ENCODE measurements at regions not wholly inside any gene's neighbourhood (a gene's known extent, or its start where the extent isn't known, plus 50 kb on each side); places are given as distances from the start of the nearest gene placed in this dataset.

GRCh38 chr5:8570528-8570927, 701.6 kb downstream of the MTRR start:
- Histone ChIP-seq H3K27ac (ENCODE audit: low read depth, low read length) (no peak overlapping the region), H2AFZ (ENCODE audit: low read length, unreplicated experiment) (no peak overlapping the region), H3K4me1 (ENCODE audit: control insufficient read depth, insufficient read depth, low read length, unreplicated experiment) (no peaks in the 10 kb centered on the region), H3K27me3 (ENCODE audit: insufficient read depth, low read length) (peaks cover 7% of the 10 kb centered on the region; the same call in 1 of the 2 replicates), H3K4me3 (ENCODE audit: low read depth, low read length) (no peak overlapping the region), H3K79me2 (ENCODE audit: control insufficient read depth, insufficient read depth, low read length, unreplicated experiment) (no peaks in the 10 kb centered on the region), H3K36me3 (ENCODE audit: insufficient read depth, low read length) (no peaks in the 10 kb centered on the region)

- no peak overlapping the region for H3K27ac ChIP-seq (ENCODE audit: low read depth, low read length)
- no peaks in the 10 kb centered on the region for H3K79me2 ChIP-seq (ENCODE audit: control insufficient read depth, insufficient read depth, low read length, unreplicated experiment)
- no peaks in the 10 kb centered on the region for H3K4me1 ChIP-seq (ENCODE audit: control insufficient read depth, insufficient read depth, low read length, unreplicated experiment)
- H2AFZ ChIP-seq (ENCODE audit: low read length, unreplicated experiment), result no peak overlapping the region
- no peak overlapping the region for H3K4me3 ChIP-seq (ENCODE audit: low read depth, low read length)
- H3K36me3 ChIP-seq (ENCODE audit: insufficient read depth, low read length), result no peaks in the 10 kb centered on the region
- peaks cover 15% of the 10 kb centered on the region for H3K27me3 ChIP-seq (ENCODE audit: insufficient read depth, low read length)
Measured at GRCh38 chr5:8576178-8576577, 707.2 kb downstream of the MTRR start.

GRCh38 chr5:8577792-8578191, 708.8 kb downstream of the MTRR start:
- Histone ChIP-seq H3K27ac (ENCODE audit: low read depth, low read length) (no peak overlapping the region), H3K4me3 (ENCODE audit: low read depth, low read length) (no peak overlapping the region), H3K79me2 (ENCODE audit: control insufficient read depth, insufficient read depth, low read length, unreplicated experiment) (no peaks in the 10 kb centered on the region), H3K36me3 (ENCODE audit: insufficient read depth, low read length) (no peaks in the 10 kb centered on the region), H3K27me3 (ENCODE audit: insufficient read depth, low read length) (peaks cover 15% of the 10 kb centered on the region), H2AFZ (ENCODE audit: low read length, unreplicated experiment) (no peak overlapping the region), H3K4me1 (ENCODE audit: control insufficient read depth, insufficient read depth, low read length, unreplicated experiment) (no peaks in the 10 kb centered on the region)

- Histone ChIP-seq H3K27ac (ENCODE audit: low read depth, low read length) (no peak overlapping the region), H3K36me3 (ENCODE audit: insufficient read depth, low read length) (no peaks in the 10 kb centered on the region), H3K79me2 (ENCODE audit: control insufficient read depth, insufficient read depth, low read length, unreplicated experiment) (no peaks in the 10 kb centered on the region), H3K4me1 (ENCODE audit: control insufficient read depth, insufficient read depth, low read length, unreplicated experiment) (no peaks in the 10 kb centered on the region), H2AFZ (ENCODE audit: low read length, unreplicated experiment) (no peak overlapping the region), H3K27me3 (ENCODE audit: insufficient read depth, low read length) (peaks cover 12% of the 10 kb centered on the region; the same call in 1 of the 2 replicates), H3K4me3 (ENCODE audit: low read depth, low read length) (no peak overlapping the region)
Measured at GRCh38 chr5:8580298-8580697, 711.4 kb downstream of the MTRR start.

GRCh38 chr5:8581047-8581446, 712.1 kb downstream of the MTRR start:
- Histone ChIP-seq H3K4me3 (ENCODE audit: low read depth, low read length) (no peak overlapping the region), H3K79me2 (ENCODE audit: control insufficient read depth, insufficient read depth, low read length, unreplicated experiment) (no peaks in the 10 kb centered on the region), H2AFZ (ENCODE audit: low read length, unreplicated experiment) (no peak overlapping the region), H3K27me3 (ENCODE audit: insufficient read depth, low read length) (peaks cover 9% of the 10 kb centered on the region; the same call in 1 of the 2 replicates), H3K36me3 (ENCODE audit: insufficient read depth, low read length) (no peaks in the 10 kb centered on the region), H3K27ac (ENCODE audit: low read depth, low read length) (no peak overlapping the region), H3K4me1 (ENCODE audit: control insufficient read depth, insufficient read depth, low read length, unreplicated experiment) (no peaks in the 10 kb centered on the region)

GRCh38 chr5:8585230-8586018, 716.5 kb downstream of the MTRR start:
- no peaks in the 10 kb centered on the region for H3K27me3 ChIP-seq (ENCODE audit: insufficient read depth, low read length)
- no peak overlapping the region for H3K4me3 ChIP-seq (ENCODE audit: low read depth, low read length)
- H3K79me2 ChIP-seq (ENCODE audit: control insufficient read depth, insufficient read depth, low read length, unreplicated experiment), result no peaks in the 10 kb centered on the region
- H3K4me1 ChIP-seq (ENCODE audit: control insufficient read depth, insufficient read depth, low read length, unreplicated experiment), result no peaks in the 10 kb centered on the region
- H2AFZ ChIP-seq (ENCODE audit: low read length, unreplicated experiment), result no peak overlapping the region
- H3K36me3 ChIP-seq (ENCODE audit: insufficient read depth, low read length), result no peaks in the 10 kb centered on the region
- H3K27ac ChIP-seq (ENCODE audit: low read depth, low read length), result no peak overlapping the region

GRCh38 chr5:8590959-8591358, 722.0 kb downstream of the MTRR start:
- Histone ChIP-seq H3K27me3 (ENCODE audit: insufficient read depth, low read length) (peaks cover 5% of the 10 kb centered on the region; the same call in 1 of the 2 replicates), H3K27ac (ENCODE audit: low read depth, low read length) (no peak overlapping the region), H3K36me3 (ENCODE audit: insufficient read depth, low read length) (no peaks in the 10 kb centered on the region), H3K79me2 (ENCODE audit: control insufficient read depth, insufficient read depth, low read length, unreplicated experiment) (no peaks in the 10 kb centered on the region), H2AFZ (ENCODE audit: low read length, unreplicated experiment) (no peak overlapping the region), H3K4me3 (ENCODE audit: low read depth, low read length) (no peak overlapping the region), H3K4me1 (ENCODE audit: control insufficient read depth, insufficient read depth, low read length, unreplicated experiment) (no peaks in the 10 kb centered on the region)

- H3K36me3 ChIP-seq (ENCODE audit: insufficient read depth, low read length), result no peaks in the 10 kb centered on the region
- no peak overlapping the region for H2AFZ ChIP-seq (ENCODE audit: low read length, unreplicated experiment)
- H3K27me3 ChIP-seq (ENCODE audit: insufficient read depth, low read length), result peaks cover 5% of the 10 kb centered on the region; the same call in 1 of the 2 replicates
- no peak overlapping the region for H3K4me3 ChIP-seq (ENCODE audit: low read depth, low read length)
- H3K79me2 ChIP-seq (ENCODE audit: control insufficient read depth, insufficient read depth, low read length, unreplicated experiment), result no peaks in the 10 kb centered on the region
- H3K27ac ChIP-seq (ENCODE audit: low read depth, low read length), result no peak overlapping the region
- no peaks in the 10 kb centered on the region for H3K4me1 ChIP-seq (ENCODE audit: control insufficient read depth, insufficient read depth, low read length, unreplicated experiment)
Measured at GRCh38 chr5:8598356-8598755, 729.4 kb downstream of the MTRR start.

- no peaks in the 10 kb centered on the region for H3K4me1 ChIP-seq (ENCODE audit: control insufficient read depth, insufficient read depth, low read length, unreplicated experiment)
- H3K79me2 ChIP-seq (ENCODE audit: control insufficient read depth, insufficient read depth, low read length, unreplicated experiment), result no peaks in the 10 kb centered on the region
- H3K4me3 ChIP-seq (ENCODE audit: low read depth, low read length), result no peak overlapping the region
- no peak overlapping the region for H2AFZ ChIP-seq (ENCODE audit: low read length, unreplicated experiment)
- H3K27me3 ChIP-seq (ENCODE audit: insufficient read depth, low read length), result peaks cover 5% of the 10 kb centered on the region; the same call in 1 of the 2 replicates
- H3K36me3 ChIP-seq (ENCODE audit: insufficient read depth, low read length), result no peaks in the 10 kb centered on the region
- no peak overlapping the region for H3K27ac ChIP-seq (ENCODE audit: low read depth, low read length)
Measured at GRCh38 chr5:8598996-8599395, 730.0 kb downstream of the MTRR start.

GRCh38 chr5:8600843-8601242, 731.9 kb downstream of the MTRR start:
- Histone ChIP-seq H3K27me3 (ENCODE audit: insufficient read depth, low read length) (no peaks in the 10 kb centered on the region), H3K27ac (ENCODE audit: low read depth, low read length) (no peak overlapping the region), H3K4me1 (ENCODE audit: control insufficient read depth, insufficient read depth, low read length, unreplicated experiment) (no peaks in the 10 kb centered on the region), H3K36me3 (ENCODE audit: insufficient read depth, low read length) (no peaks in the 10 kb centered on the region), H3K79me2 (ENCODE audit: control insufficient read depth, insufficient read depth, low read length, unreplicated experiment) (no peaks in the 10 kb centered on the region), H3K4me3 (ENCODE audit: low read depth, low read length) (no peak overlapping the region), H2AFZ (ENCODE audit: low read length, unreplicated experiment) (no peak overlapping the region)

- Histone ChIP-seq H2AFZ (ENCODE audit: low read length, unreplicated experiment) (no peak overlapping the region), H3K27me3 (ENCODE audit: insufficient read depth, low read length) (no peaks in the 10 kb centered on the region), H3K79me2 (ENCODE audit: control insufficient read depth, insufficient read depth, low read length, unreplicated experiment) (no peaks in the 10 kb centered on the region), H3K4me3 (ENCODE audit: low read depth, low read length) (no peak overlapping the region), H3K27ac (ENCODE audit: low read depth, low read length) (no peak overlapping the region), H3K36me3 (ENCODE audit: insufficient read depth, low read length) (no peaks in the 10 kb centered on the region), H3K4me1 (ENCODE audit: control insufficient read depth, insufficient read depth, low read length, unreplicated experiment) (no peaks in the 10 kb centered on the region)
Measured at GRCh38 chr5:8601831-8602354, 732.9 kb downstream of the MTRR start.

All from ACC112 (cell line).